Choroid plexus epithelial cell (primary cell): ENCODE measurements at regions not wholly inside any gene's neighbourhood (a gene's known extent, or its start where the extent isn't known, plus 50 kb on each side); places are given as distances from the start of the nearest gene placed in this dataset.

Experiments
- DNase-seq: peaks from one replicate; pipeline ENCODE4 v3.0.0-alpha.2; 2010; ENCODE audit warnings: low read depth
- H3K4me3 ChIP-seq: 2 replicates; pipeline ENCODE4 v1.5.1; 2011; ENCODE audit warnings: low read depth, mild to moderate bottlenecking, control low read depth, low read length, moderate library complexity
- TF ChIP-seq, protein P1 (sequence below): conservative IDR thresholded peaks from 2 replicates; pipeline ENCODE4 v1.5.1; 2011; ENCODE audit warnings: low read depth, mild to moderate bottlenecking, control low read depth, inconsistent platforms, low read length, moderate library complexity

DNA sequence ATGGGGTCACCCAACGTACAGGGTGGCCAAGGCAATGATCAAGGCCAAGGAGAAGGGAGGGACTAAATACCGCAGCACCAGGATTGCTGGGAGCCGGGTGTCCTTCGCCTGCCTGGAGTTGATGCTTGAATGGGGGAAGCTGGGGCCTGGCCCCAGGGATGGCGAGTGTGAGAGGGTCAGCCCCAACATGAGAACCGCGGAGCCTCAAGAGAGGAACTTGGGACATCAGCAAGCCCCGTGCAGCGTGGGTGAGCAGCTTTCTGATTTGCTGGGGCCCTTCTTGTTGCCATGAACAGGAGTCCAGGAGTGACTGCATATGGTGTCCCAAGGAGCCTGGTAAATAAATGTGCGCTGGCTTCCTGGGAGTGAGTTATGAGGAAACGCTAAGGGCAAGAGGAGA is 72.8 kb upstream of the PITRM1 start:
- TF ChIP-seq, protein P1, sequence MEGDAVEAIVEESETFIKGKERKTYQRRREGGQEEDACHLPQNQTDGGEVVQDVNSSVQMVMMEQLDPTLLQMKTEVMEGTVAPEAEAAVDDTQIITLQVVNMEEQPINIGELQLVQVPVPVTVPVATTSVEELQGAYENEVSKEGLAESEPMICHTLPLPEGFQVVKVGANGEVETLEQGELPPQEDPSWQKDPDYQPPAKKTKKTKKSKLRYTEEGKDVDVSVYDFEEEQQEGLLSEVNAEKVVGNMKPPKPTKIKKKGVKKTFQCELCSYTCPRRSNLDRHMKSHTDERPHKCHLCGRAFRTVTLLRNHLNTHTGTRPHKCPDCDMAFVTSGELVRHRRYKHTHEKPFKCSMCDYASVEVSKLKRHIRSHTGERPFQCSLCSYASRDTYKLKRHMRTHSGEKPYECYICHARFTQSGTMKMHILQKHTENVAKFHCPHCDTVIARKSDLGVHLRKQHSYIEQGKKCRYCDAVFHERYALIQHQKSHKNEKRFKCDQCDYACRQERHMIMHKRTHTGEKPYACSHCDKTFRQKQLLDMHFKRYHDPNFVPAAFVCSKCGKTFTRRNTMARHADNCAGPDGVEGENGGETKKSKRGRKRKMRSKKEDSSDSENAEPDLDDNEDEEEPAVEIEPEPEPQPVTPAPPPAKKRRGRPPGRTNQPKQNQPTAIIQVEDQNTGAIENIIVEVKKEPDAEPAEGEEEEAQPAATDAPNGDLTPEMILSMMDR, result no peak
- H3K4me3 ChIP-seq, result no peak overlapping the region
- DNase-seq, result no peak

DNA sequence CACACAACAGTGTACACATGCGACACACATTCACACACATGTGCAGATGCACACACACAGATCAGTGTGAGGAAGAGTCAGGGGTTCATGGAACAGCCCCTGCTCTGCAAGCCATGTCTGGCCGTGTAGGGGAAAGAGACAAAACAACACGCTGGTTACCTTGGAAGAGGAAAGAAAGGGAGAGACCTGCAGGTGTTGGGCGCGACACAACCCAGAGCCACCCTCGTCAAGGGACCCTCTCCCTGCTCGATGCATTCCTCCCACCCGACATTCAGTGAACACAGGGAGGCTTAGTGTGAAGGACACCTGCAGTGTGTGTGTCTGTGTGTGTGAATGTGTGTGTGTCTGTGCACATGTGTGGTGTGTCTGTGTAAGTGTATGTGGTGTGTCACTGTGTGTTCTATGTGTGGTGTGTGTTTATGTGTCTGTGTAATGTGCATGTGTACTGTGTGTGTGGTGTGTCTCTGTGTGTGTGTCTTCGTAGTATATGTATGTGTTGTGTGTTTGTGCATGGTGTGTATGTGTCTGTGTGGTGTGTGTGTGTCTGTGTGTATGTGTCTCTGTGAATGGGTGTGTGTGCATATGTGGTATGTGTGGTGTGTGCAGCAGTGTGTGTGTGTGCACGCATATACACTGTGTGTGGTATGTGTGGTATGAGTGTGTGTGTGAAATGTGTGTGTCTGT is 69.5 kb upstream of the PITRM1 start:
- no peak for DNase-seq
- H3K4me3 ChIP-seq, result no peak overlapping the region
- TF ChIP-seq, protein P1, result no peak

GRCh38 chr10:3241274-3241921 is 68.8 kb upstream of the PITRM1 start:
- TF ChIP-seq, protein P1, result no peak
- no peak for DNase-seq
- H3K4me3 ChIP-seq, result no peak overlapping the region

- TF ChIP-seq, protein P1, result no peak
- DNase-seq, result no peak
- H3K4me3 ChIP-seq, result no peak overlapping the region
Measured at GRCh38 chr10:3239920-3240894, 67.6 kb upstream of the PITRM1 start.

DNA sequence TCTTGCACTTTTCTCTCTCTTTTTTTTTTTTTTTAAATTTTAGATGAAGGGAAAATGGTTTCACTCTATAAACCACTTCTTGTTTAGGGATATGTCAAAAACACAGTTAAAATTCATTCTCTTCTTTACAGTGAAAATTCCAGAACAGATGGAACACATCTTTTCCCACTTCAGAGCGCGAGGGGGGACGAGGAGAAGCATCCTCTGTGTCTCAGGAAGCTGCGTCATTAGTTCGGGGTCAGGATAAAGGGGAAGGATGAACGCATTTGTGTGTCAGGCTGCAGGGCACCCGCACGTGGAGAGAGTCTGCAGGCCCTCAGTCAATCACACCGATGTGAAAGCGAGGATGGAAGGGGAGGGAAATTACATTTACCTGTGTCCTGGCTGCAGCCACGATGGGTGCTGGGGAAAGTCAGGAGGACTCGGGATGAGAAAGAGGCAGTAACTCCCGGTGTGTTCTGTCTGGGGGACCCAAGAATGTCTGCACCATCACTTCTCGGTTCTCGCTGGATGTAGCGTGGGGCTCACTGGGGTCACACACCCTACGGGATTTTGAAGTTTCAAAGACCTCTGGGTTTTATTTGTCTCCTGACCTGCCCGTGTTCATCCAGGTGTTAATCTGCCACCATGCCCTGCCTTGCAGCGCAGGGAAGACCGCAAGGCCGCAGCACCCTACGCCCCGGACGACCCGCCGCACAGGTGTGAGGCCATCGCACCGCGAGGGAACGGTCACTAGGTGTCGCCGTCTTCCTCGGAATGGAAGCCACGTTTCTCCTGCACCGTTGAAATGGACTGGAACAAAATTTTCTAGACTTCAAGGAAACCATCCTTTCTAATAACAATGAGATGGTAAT is 66.7 kb upstream of the PITRM1 start:
- TF ChIP-seq, protein P1, result peak; percentile 97
- H3K4me3 ChIP-seq, result no peak overlapping the region
- DNase-seq, result peak; percentile 81
